H1 (cell line): ENCODE measurements at regions not wholly inside any gene's neighbourhood (a gene's known extent, or its start where the extent isn't known, plus 50 kb on each side); places are given as distances from the start of the nearest gene placed in this dataset.

Experiments
- CTCF ChIA-PET: fragments of 300-600 bp; sonication (Branson Sonifier 250); formaldehyde crosslinking; loops from one replicate; lab custom pipeline; 2021; ENCODE audit not compliant: partially characterized antibody; lab: Charles Lee
- POLR2A ChIA-PET: fragments of 300-600 bp; sonication (Branson Sonifier 250); formaldehyde crosslinking; loops from one replicate; lab custom pipeline; 2021; ENCODE audit warnings: inconsistent platforms; ENCODE audit not compliant: partially characterized antibody; lab: Charles Lee
- DNase-seq, 2 experiments: peaks; one replicate each; pipeline versions ENCODE4 v3.0.0 to v3.0.0-alpha.2; 2010 to 2022; ENCODE audit warnings: low spot score in 2 of 2, low read depth in 1 of 2, mixed read lengths in 1 of 2
- FAIRE-seq: peaks from 2 replicates; lab custom pipeline; 2011; peaks lifted over from hg19 to GRCh38; lab: Jason Lieb, UNC
- H2AFZ ChIP-seq: 2 replicates; pipeline ENCODE4 v1.8.1; 2012; ENCODE audit warnings: low read length, inconsistent platforms
- H2AK5ac ChIP-seq: 2 replicates; pipeline ENCODE4 v1.6.1; 2013; ENCODE audit warnings: low read depth, low read length
- H2BK120ac ChIP-seq: replicated peaks from 2 replicates; pipeline ENCODE3; 2013; ENCODE audit warnings: low read depth, low read length, inconsistent platforms
- H2BK12ac ChIP-seq: 2 replicates; pipeline ENCODE4 v1.6.1; 2013; ENCODE audit warnings: low read depth, low read length
- H2BK15ac ChIP-seq: 2 replicates; pipeline ENCODE4 v1.6.1; 2013; ENCODE audit warnings: low read length
- H2BK20ac ChIP-seq: 2 replicates; pipeline ENCODE4 v1.6.1; 2013; ENCODE audit warnings: low read length
- H2BK5ac ChIP-seq: 2 replicates; pipeline ENCODE4 v1.6.1; 2013; ENCODE audit warnings: low read depth, low read length
- H3K14ac ChIP-seq: 2 replicates; pipeline ENCODE4 v1.6.1; 2013; ENCODE audit warnings: inconsistent platforms; ENCODE audit not compliant: insufficient read length
- H3K18ac ChIP-seq: 2 replicates; pipeline ENCODE4 v1.6.1; 2013; ENCODE audit warnings: low read length; ENCODE audit errors: extremely low read depth
- H3K23ac ChIP-seq: 2 replicates; pipeline ENCODE4 v1.6.1; 2013; ENCODE audit warnings: inconsistent platforms; ENCODE audit not compliant: insufficient read length
- H3K23me2 ChIP-seq: 2 replicates; pipeline ENCODE4 v1.6.1; 2013; ENCODE audit warnings: low read depth, low read length
- H3K27ac ChIP-seq: 2 replicates; pipeline ENCODE4 v1.6.1; 2011; ENCODE audit warnings: low read depth, low read length, inconsistent platforms
- H3K27me3 ChIP-seq, 4 experiments: replicated peaks in 1 of 4; 1 replicate in 1 of 4; 2 replicates in 3 of 4; pipeline versions ENCODE4 v1.6.1 to v1.8.1; 2011 to 2013; ENCODE audit warnings: low read length in 3 of 4, mild to moderate bottlenecking in 3 of 4, inconsistent platforms in 2 of 4, mixed read lengths in 2 of 4, moderate library complexity in 1 of 4; ENCODE audit not compliant: control insufficient read depth in 3 of 4, insufficient read depth in 3 of 4; ENCODE audit errors: extremely low read depth in 1 of 4
- H3K36me3 ChIP-seq, 4 experiments: 2 replicates each; pipeline versions ENCODE4 v1.6.1 to v1.8.1; 2011 to 2013; ENCODE audit warnings: mild to moderate bottlenecking in 4 of 4, low read length in 3 of 4, moderate library complexity in 2 of 4, control low read depth in 1 of 4, inconsistent platforms in 1 of 4; ENCODE audit not compliant: insufficient read depth in 4 of 4, control insufficient read depth in 2 of 4
- H3K4ac ChIP-seq: replicated peaks from 2 replicates; pipeline ENCODE3; 2013; ENCODE audit warnings: low read length, low read depth, mixed read lengths, inconsistent platforms; ENCODE audit not compliant: insufficient read length
- H3K4me1 ChIP-seq, 4 experiments: replicated peaks in 1 of 4; 1 replicate in 1 of 4; 2 replicates in 3 of 4; pipeline versions ENCODE4 v1.6.1 to v1.8.1; 2011 to 2013; ENCODE audit warnings: low read length in 3 of 4, inconsistent platforms in 2 of 4, mixed read lengths in 1 of 4; ENCODE audit not compliant: insufficient read depth in 4 of 4, control insufficient read depth in 3 of 4
- H3K4me2 ChIP-seq, 2 experiments: 2 replicates each; pipeline versions ENCODE4 v1.6.1 to v1.8.1; 2011 to 2013; ENCODE audit warnings: low read depth in 2 of 2, low read length in 2 of 2, control low read depth in 1 of 2, inconsistent platforms in 1 of 2, mild to moderate bottlenecking in 1 of 2; ENCODE audit not compliant: insufficient read depth in 1 of 2
- H3K4me3 ChIP-seq, 4 experiments: fragments of 200-600, 300-600 bp in 1 of 4; sonication (generic), shearing (Covaris generic), sonication (Bioruptor Twin) in 1 of 4; 2 replicates each; pipeline versions ENCODE4 v1.5.1 to v1.8.1; 2011 to 2016; ENCODE audit warnings: low read length in 4 of 4, low read depth in 3 of 4, control low read depth in 2 of 4, inconsistent platforms in 2 of 4, mild to moderate bottlenecking in 2 of 4, mixed read lengths in 1 of 4, moderate library complexity in 1 of 4; ENCODE audit not compliant: insufficient read depth in 2 of 4; ENCODE audit errors: extremely low read depth in 1 of 4
- H3K56ac ChIP-seq: replicated peaks from 2 replicates; pipeline ENCODE3; 2013; ENCODE audit warnings: low read depth, mild to moderate bottlenecking, mixed read lengths, low read length, inconsistent platforms; ENCODE audit not compliant: insufficient read length
- H3K79me1 ChIP-seq: 2 replicates; pipeline ENCODE4 v1.6.1; 2013; ENCODE audit warnings: low read depth, low read length, control low read depth
- H3K79me2 ChIP-seq, 2 experiments: 2 replicates each; pipeline versions ENCODE4 v1.6.1 to v1.8.1; 2012 to 2013; ENCODE audit warnings: low read length in 2 of 2, mild to moderate bottlenecking in 2 of 2, inconsistent platforms in 1 of 2; ENCODE audit not compliant: insufficient read depth in 2 of 2, control insufficient read depth in 1 of 2
- H3K9ac ChIP-seq, 4 experiments: replicated peaks in 1 of 4; 1 replicate in 1 of 4; 2 replicates in 3 of 4; pipeline versions ENCODE4 v1.6.1 to v1.8.1; 2011 to 2013; ENCODE audit warnings: low read depth in 3 of 4, low read length in 3 of 4, control low read depth in 2 of 4, mild to moderate bottlenecking in 2 of 4, moderate library complexity in 2 of 4, inconsistent platforms in 1 of 4; ENCODE audit errors: extremely low read depth in 1 of 4
- H3K9me3 ChIP-seq, 2 experiments: 2 replicates each; pipeline versions ENCODE4 v1.6.1 to v1.8.1; 2012 to 2013; ENCODE audit warnings: mild to moderate bottlenecking in 2 of 2, moderate library complexity in 2 of 2, control low read depth in 1 of 2, inconsistent platforms in 1 of 2, low read depth in 1 of 2, low read length in 1 of 2, mixed read lengths in 1 of 2; ENCODE audit not compliant: insufficient read depth in 2 of 2
- H4K20me1 ChIP-seq, 2 experiments: replicated peaks in 1 of 2; 2 replicates each; pipeline versions ENCODE3 to v1.8.1; 2011 to 2013; ENCODE audit warnings: inconsistent platforms in 2 of 2, low read length in 2 of 2, mild to moderate bottlenecking in 1 of 2; ENCODE audit not compliant: insufficient read depth in 2 of 2, control insufficient read depth in 1 of 2
- H4K5ac ChIP-seq: 2 replicates; pipeline ENCODE4 v1.6.1; 2013; ENCODE audit warnings: low read length, low read depth, mixed read lengths, inconsistent platforms; ENCODE audit not compliant: insufficient read length
- H4K8ac ChIP-seq: 2 replicates; pipeline ENCODE4 v1.8.0; 2013; ENCODE audit warnings: mild to moderate bottlenecking, moderate library complexity, low read length, inconsistent platforms; ENCODE audit not compliant: insufficient read depth; ENCODE audit errors: extremely low read depth
- H4K91ac ChIP-seq: replicated peaks from 2 replicates; pipeline ENCODE3; 2013; ENCODE audit warnings: low read length, mixed read lengths, inconsistent platforms; ENCODE audit not compliant: insufficient read length
- ASH2L ChIP-seq: fragments of 200-600, 300-600 bp; sonication (generic); IDR thresholded peaks from one replicate; pipeline ENCODE4 v1.7.1; 2017; ENCODE audit warnings: low read length
- E2F6 ChIP-seq: IDR thresholded peaks from 2 replicates; pipeline ENCODE4 v1.6.1; 2012; ENCODE audit warnings: inconsistent platforms
- HDAC2 ChIP-seq, 2 experiments: fragments of 300-600 bp in 1 of 2; sonication (generic) in 1 of 2; IDR thresholded peaks; 2 replicates each; pipeline ENCODE4 v1.6.1; 2011 to 2012; ENCODE audit warnings: low read depth in 2 of 2, low read length in 2 of 2, mild to moderate bottlenecking in 2 of 2, moderate library complexity in 2 of 2, borderline replicate concordance in 1 of 2, inconsistent platforms in 1 of 2
- KDM5A ChIP-seq: fragments of 200-600 bp; IDR thresholded peaks from 2 replicates; pipeline ENCODE4 v1.7.1; 2012; ENCODE audit warnings: mild to moderate bottlenecking, low read length, inconsistent platforms, mixed read lengths
- RNF2 ChIP-seq: fragments of 200-900, 300-1000 bp; sonication (generic); IDR thresholded peaks from 2 replicates; pipeline ENCODE4 v1.7.1; 2016; ENCODE audit warnings: borderline replicate concordance, low read depth, mild to moderate bottlenecking, antibody characterized with exemption, low read length; ENCODE audit not compliant: poor library complexity, severe bottlenecking; ENCODE audit errors: missing control alignments
- RXRA ChIP-seq: IDR thresholded peaks from 2 replicates; pipeline ENCODE4 v1.6.1; 2011; ENCODE audit warnings: low read depth, mild to moderate bottlenecking, low read length, moderate library complexity; ENCODE audit not compliant: insufficient read depth
- WGBS, 2 experiments: shearing (Covaris generic) in 1 of 2; methylation state at CpG; one replicate each; pipeline versions ENCODE4 v1.1.6 to v1.1.7; 2013 to 2015; ENCODE audit warnings: low lambda C conversion rate in 2 of 2, mixed read lengths in 2 of 2, inconsistent platforms in 1 of 2, low coverage in 1 of 2, missing lambda C conversion rate in 1 of 2; ENCODE audit not compliant: insufficient replicate concordance in 2 of 2, insufficient coverage in 1 of 2, insufficient read length in 1 of 2; ENCODE audit errors: extremely low coverage in 1 of 2, missing lambda C conversion rate in 1 of 2; 5-methylcytosine and 5-hydroxymethylcytosine counted together
- TF ChIP-seq, protein P1 (sequence below): IDR thresholded peaks from 2 replicates; pipeline ENCODE4 v1.6.1; 2011; ENCODE audit warnings: low read length, improper control_type of control experiment
- TF ChIP-seq, protein P2 (sequence below): IDR thresholded peaks from 2 replicates; pipeline ENCODE4 v1.6.1; 2012; ENCODE audit warnings: low read length, inconsistent platforms
- TF ChIP-seq, protein P3 (sequence below): IDR thresholded peaks from 2 replicates; pipeline ENCODE4 v1.6.1; 2012; ENCODE audit warnings: inconsistent platforms

GRCh38 chr2:128557069-128557468 is 238.4 kb upstream of the HS6ST1 start:
- 96% methylated on average over 6 of the region's 6 CpGs; no CpG with 5 or more reads in 1 of the 2 experiments for WGBS, 2 experiments
- no peaks in the 10 kb centered on the region; a peak in 2 of 4 replicates for H3K9me3 ChIP-seq
- CTCF ChIA-PET, result interaction anchor here (0.8 to 1.5 kb wide), 2 partner anchors 29 to 278 kb away, joined by 3 read pairs; no protein-coding TSS in a partner anchor
- no peak overlapping the region; the same call in 1 of the 2 replicates for H2BK20ac ChIP-seq
- H3K79me2 ChIP-seq, result no peaks in the 10 kb centered on the region
- no peak overlapping the region for H3K56ac ChIP-seq
- no peaks in the 10 kb centered on the region for H3K23me2 ChIP-seq
- POLR2A ChIA-PET, result no interaction called here
- no peak overlapping the region for H2AK5ac ChIP-seq
- no peak overlapping the region for H2AFZ ChIP-seq
- no peak overlapping the region for H3K14ac ChIP-seq
- H4K91ac ChIP-seq, result no peak overlapping the region
- H2BK12ac ChIP-seq, result 0 out of 2 replicates have a peak overlapping the region, but pooled peaks have one; percentile 14
- no peak overlapping the region; the same call in 1 of the 2 replicates for H2BK5ac ChIP-seq
- FAIRE-seq (no peak), DNase-seq (no peak)
- no peak overlapping the region for H3K4ac ChIP-seq
- no peak overlapping the region for H3K27ac ChIP-seq
- H3K4me1 ChIP-seq, result peaks cover 0 to 2% (median 0%) of the 10 kb centered on the region in 4 experiments; a peak in 1 of 7 replicates
- no peak overlapping the region for H3K23ac ChIP-seq
- no peak overlapping the region for H3K4me2 ChIP-seq
- H4K8ac ChIP-seq, result no peak overlapping the region
- H3K36me3 ChIP-seq, result no peaks in the 10 kb centered on the region
- H3K18ac ChIP-seq, result no peak overlapping the region
- H4K5ac ChIP-seq, result no peak overlapping the region
- H2BK15ac ChIP-seq, result no peak overlapping the region; the same call in 1 of the 2 replicates
- H3K27me3 ChIP-seq, result no peaks in the 10 kb centered on the region
- H3K79me1 ChIP-seq, result no peaks in the 10 kb centered on the region
- no peaks in the 10 kb centered on the region for H4K20me1 ChIP-seq
- H3K9ac ChIP-seq, result no peak overlapping the region
- H2BK120ac ChIP-seq, result no peak overlapping the region
- no peak overlapping the region for H3K4me3 ChIP-seq
- TF ChIP-seq HDAC2 (IDR thresholded peaks at IDR 0.05; ENCODE audit: borderline replicate concordance in 1 of 2, low read depth in 2 of 2, low read length in 2 of 2), result no peak
- TF ChIP-seq RNF2, result no peak
- TF ChIP-seq E2F6, result no peak
- TF ChIP-seq, protein P1, sequence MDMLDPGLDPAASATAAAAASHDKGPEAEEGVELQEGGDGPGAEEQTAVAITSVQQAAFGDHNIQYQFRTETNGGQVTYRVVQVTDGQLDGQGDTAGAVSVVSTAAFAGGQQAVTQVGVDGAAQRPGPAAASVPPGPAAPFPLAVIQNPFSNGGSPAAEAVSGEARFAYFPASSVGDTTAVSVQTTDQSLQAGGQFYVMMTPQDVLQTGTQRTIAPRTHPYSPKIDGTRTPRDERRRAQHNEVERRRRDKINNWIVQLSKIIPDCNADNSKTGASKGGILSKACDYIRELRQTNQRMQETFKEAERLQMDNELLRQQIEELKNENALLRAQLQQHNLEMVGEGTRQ, result no peak
- TF ChIP-seq, protein P2, sequence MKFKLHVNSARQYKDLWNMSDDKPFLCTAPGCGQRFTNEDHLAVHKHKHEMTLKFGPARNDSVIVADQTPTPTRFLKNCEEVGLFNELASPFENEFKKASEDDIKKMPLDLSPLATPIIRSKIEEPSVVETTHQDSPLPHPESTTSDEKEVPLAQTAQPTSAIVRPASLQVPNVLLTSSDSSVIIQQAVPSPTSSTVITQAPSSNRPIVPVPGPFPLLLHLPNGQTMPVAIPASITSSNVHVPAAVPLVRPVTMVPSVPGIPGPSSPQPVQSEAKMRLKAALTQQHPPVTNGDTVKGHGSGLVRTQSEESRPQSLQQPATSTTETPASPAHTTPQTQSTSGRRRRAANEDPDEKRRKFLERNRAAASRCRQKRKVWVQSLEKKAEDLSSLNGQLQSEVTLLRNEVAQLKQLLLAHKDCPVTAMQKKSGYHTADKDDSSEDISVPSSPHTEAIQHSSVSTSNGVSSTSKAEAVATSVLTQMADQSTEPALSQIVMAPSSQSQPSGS, result no peak
- TF ChIP-seq, protein P3, sequence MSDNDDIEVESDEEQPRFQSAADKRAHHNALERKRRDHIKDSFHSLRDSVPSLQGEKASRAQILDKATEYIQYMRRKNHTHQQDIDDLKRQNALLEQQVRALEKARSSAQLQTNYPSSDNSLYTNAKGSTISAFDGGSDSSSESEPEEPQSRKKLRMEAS, result no peak
- no peak for TF ChIP-seq RXRA
- TF ChIP-seq KDM5A, result no peak
- no peak for TF ChIP-seq ASH2L
